GM21576 (cell line): ENCODE measurements at regions not wholly inside any gene's neighbourhood (a gene's known extent, or its start where the extent isn't known, plus 50 kb on each side); places are given as distances from the start of the nearest gene placed in this dataset.

Source experiments
- ATAC-seq: cut with Tn5 transposase; IDR thresholded peaks from one replicate; pipeline ENCODE4 v1.9.1; 2021; ENCODE audit warnings: mild to moderate bottlenecking, moderate library complexity; ENCODE audit not compliant: unreplicated experiment

- ATAC-seq, result no peak
These were observed 107.5 kb upstream of the SDK1 start for GRCh38 chr7:3193379-3194120.

- ATAC-seq, result no peak
These were observed 106.4 kb upstream of the SDK1 start for GRCh38 chr7:3194501-3195141.

DNA sequence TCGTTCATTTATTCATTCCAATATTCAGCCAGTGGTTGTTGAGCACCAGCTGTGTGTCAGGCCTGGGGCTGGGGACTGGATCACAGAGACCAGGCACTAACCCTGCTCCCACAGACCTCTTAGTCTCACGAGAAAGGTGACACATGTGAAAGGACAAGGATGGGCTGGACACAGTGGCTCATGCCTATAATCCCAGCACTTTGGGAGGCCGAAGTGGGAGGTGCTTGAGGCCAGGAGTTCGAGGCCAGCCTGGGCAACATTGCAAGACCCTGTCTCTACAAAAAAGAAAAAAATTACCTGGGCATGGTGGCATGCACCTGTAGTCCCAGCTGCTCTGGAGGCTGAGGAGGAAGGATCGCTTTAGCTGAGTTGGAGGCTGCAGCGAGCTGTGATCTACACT, 105.9 kb upstream of the SDK1 start:
- no peak for ATAC-seq

- no peak for ATAC-seq
These were observed 104.2 kb upstream of the SDK1 start for GRCh38 chr7:3196629-3197400.

DNA sequence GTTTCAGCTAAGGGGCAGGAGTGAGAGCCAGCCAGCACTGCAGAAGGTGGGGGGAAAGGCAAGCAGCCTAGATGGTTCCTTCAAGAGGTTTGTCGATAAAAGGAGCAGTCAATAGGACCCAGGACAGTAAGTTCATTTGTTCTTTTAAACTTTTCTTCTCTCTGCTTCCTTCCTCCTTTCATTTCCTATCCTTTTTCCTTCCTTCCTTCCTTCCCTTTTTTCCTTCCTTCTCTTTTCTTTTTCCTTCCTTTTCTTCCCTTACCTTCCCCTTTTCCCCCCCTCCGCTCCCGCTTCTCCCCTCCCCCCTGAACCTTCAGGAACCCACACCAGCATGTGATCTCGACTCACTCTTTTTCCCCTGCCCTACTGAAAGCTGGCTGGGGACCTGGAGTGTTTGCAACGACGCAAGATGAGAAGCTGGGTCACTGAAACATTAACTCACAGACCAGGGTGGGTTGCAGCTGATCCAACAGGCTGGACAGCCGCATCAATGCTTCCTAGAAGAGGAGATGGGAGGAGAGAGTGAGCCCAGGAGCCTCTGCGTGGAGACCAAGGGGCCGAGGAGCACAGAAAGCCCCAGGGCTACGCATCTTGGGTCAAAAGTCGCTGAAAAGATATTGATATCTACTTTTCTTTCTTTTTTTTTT, 103.4 kb upstream of the SDK1 start:
- ATAC-seq, result no peak

DNA sequence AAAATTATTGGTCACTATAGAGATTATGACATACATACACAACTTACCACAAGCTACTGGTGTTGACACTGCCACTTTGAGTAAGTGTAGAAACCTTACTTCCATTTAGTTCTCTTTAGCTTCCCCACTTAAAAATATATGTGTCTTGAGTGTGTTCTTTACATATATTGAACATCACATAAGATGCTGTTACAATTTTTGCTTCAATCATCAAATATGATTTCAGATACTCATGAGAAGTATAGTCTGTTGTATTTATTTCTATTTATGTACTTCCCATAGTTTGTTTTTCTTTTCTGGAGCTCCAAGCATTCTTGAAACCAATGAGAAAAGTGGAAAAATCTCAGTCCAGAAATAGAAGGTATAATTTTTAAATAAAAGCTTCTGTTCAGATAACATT, 102.7 kb upstream of the SDK1 start:
- ATAC-seq, result no peak

GRCh38 chr7:3200504-3200903, 100.5 kb upstream of the SDK1 start:
- ATAC-seq, result no peak

DNA sequence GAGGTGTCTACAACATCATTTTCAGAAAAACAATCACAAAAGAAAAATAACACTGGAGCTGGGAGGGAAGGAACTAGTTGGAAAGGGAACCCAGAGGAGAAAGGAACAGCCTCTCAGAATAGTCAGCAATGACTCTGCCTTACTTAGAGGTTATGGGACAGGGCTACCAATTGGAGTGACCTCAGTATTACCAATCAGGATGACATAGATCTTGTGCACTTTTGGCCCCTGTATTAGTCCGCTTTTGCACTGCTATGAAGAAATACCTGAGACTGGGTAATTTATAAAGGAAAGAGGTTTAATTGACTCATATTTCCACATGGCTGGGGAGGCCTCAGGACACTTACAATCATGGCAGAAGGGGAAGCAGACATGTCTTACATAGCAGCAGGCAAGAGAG, 99.7 kb upstream of the SDK1 start:
- ATAC-seq, result no peak

- no peak for ATAC-seq
These were observed 98.9 kb upstream of the SDK1 start for GRCh38 chr7:3201937-3202710.

GRCh38 chr7:3204526-3204925, 96.5 kb upstream of the SDK1 start:
- no peak for ATAC-seq

DNA sequence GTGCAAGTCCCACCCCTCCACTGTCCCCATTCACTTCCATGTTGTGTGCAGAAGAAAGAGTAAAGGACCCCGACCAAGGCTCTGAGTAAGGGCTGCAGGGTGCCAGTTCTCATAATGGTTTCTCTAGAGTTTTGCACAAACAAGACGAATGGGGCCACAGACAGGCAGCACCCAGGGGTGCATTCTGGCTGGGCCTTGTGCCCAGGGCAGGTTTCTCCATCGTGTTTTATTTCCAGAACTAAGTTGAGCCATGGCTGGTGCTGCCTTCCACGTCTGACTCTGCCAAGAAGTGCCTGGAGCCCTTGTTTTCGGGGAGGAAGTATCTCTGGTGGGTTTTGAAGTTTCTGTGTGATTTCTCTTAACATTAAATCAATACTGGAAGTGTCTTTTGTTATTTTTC, 95.0 kb upstream of the SDK1 start:
- ATAC-seq, result no peak

GRCh38 chr7:3206771-3207191, 94.3 kb upstream of the SDK1 start:
- no peak for ATAC-seq

DNA sequence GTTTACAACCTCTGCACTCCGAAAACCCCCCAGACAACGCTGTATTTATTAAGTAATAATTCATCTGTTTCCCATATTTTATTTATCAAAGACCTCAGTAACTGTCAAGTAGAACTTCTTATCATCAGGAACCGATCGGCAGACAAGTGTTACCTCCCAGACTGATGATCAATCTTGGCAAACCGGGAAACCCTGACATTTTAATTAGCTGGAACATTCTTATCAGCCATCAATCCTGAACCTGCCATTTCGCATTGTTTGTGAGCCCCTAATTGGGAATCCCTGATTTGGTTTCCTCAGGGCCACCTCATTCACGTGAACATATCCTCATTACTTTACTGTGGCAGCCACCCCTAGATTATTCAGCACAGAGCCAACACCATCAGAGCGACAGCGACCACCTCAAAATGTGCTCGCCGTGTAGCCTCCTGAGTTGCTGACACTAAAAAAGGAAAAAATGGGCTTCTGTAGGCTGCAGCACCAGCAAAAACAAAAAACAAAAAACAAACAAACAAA, 93.6 kb upstream of the SDK1 start:
- ATAC-seq, result no peak

DNA sequence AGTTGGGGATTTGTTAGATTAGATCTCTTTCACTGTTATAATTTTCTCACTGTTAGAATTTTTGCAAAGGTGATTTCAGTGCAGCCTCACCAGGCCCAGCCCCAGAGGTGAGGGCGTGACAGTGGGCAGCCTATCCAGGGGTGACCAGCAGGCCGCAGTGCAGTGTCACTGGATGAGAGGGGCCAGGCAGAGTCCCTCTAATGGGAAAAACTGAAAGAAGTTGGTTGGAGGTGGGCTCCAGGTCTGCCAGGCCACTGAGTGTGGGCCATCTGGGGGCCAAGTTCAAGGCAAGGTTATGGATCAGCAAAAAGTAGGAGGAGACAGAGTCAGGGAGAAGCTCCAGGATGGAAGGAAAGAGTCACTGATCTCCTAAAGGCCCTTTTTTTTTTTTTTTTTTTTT, 90.5 kb upstream of the SDK1 start:
- ATAC-seq, result no peak

GRCh38 chr7:3214090-3214413, 87.0 kb upstream of the SDK1 start:
- ATAC-seq, result no peak

DNA sequence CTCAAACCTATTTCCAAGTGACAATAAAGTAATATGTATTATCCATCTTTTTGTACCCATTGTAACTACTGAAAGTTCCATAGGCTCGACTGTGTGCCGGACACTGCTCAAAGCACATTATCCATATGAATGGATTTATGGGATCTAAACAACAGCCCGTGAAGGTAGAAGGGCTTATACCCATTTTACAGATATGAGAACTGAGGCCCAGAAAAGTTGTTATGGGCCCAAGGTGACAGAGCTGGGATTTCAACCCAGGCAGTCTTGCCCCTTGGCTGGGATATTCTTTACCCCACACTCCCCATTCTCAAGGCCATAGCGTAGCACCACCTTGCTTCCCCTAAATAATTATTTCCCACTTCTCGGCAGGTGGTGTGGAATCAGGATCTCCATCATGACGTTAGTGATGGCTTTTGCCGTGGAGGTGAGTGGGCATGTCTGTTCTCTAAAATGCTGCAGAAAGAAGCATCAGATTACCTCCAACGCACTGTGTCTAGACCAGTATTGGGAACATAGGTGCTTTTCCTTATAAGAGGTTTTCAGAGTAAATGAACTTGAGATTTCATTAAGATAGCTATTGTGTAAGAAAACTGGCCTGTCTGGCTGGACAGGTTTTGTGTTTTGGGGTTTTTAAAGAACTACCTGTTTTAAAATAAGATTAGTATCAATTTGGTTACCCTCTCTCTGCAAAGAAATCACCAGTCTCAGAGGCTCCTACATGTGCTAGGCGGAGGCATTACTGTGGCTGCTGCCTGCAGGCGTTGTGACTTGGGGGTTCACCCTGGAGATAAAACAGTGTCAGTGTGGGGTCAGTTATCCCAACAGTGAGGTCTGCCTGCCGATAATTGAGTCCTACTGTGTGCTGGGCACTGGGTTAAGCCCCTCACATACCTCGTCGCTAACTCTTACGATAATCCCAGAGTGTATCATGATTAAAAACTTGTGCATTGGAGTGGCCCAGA, 85.1 kb upstream of the SDK1 start:
- ATAC-seq, result no peak

DNA sequence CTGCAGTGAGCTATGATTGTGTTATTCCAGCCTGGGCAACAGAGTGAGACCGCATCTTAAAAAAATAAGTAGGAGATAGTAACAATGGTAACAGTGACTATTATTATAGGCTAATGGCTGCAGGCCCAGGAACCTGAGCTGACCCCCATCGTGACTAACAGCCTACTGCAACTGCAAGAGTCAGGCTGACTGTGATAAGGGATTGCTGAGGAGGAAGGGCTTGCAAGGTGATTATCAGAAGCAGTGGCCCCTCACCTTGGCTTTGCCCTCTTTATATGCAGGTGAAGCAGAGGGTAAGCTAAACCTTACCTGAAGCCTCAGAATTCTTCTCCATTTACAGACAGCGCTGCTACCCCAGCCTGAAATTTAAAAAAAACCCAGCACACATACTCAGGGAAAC, 83.9 kb upstream of the SDK1 start:
- no peak for ATAC-seq

GRCh38 chr7:3218411-3219225, 82.4 kb upstream of the SDK1 start:
- no peak for ATAC-seq
